ENCODE measurements at regions not wholly inside any gene's neighbourhood (a gene's known extent, or its start where the extent isn't known, plus 50 kb on each side); places are given as distances from the start of the nearest gene placed in this dataset.

GRCh38 chr1:81556968-81557367 is 243.8 kb upstream of the ADGRL2 start:
- DNase-seq (no peak), ATAC-seq (ENCODE audit: insufficient read depth, low FRiP score) (no peak)
- no peaks in the 10 kb centered on the region for H3K36me3 ChIP-seq (ENCODE audit: control insufficient read depth in 4 of 4, insufficient read depth in 4 of 4, low read length in 4 of 4)
- TF ChIP-seq, protein P1, sequence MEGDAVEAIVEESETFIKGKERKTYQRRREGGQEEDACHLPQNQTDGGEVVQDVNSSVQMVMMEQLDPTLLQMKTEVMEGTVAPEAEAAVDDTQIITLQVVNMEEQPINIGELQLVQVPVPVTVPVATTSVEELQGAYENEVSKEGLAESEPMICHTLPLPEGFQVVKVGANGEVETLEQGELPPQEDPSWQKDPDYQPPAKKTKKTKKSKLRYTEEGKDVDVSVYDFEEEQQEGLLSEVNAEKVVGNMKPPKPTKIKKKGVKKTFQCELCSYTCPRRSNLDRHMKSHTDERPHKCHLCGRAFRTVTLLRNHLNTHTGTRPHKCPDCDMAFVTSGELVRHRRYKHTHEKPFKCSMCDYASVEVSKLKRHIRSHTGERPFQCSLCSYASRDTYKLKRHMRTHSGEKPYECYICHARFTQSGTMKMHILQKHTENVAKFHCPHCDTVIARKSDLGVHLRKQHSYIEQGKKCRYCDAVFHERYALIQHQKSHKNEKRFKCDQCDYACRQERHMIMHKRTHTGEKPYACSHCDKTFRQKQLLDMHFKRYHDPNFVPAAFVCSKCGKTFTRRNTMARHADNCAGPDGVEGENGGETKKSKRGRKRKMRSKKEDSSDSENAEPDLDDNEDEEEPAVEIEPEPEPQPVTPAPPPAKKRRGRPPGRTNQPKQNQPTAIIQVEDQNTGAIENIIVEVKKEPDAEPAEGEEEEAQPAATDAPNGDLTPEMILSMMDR (IDR thresholded peaks at IDR 0.05; ENCODE audit: control extremely low read depth, extremely low read depth) = no peak
- no peak overlapping the region for H3K4me3 ChIP-seq
- H3K4me1 ChIP-seq (ENCODE audit: control insufficient read depth in 5 of 5, insufficient read depth in 5 of 5, low read length in 5 of 5) = peaks cover 0 to 3% (median 0%) of the 10 kb centered on the region in 5 donors
- H3K9ac ChIP-seq (ENCODE audit: insufficient read depth in 1 of 2, low read length in 2 of 2) = no peak overlapping the region
- H3K9me3 ChIP-seq (ENCODE audit: control insufficient read depth in 4 of 4, insufficient read depth in 3 of 4, low read length in 3 of 4) = no peaks in the 10 kb centered on the region
- no peaks in the 10 kb centered on the region for H3K27me3 ChIP-seq (ENCODE audit: control insufficient read depth in 3 of 3, insufficient read depth in 3 of 3, low read length in 2 of 3)
- 94 to 97% methylated on average over 11 of the region's 11 CpGs for WGBS, 2 donors
- H3K27ac ChIP-seq (ENCODE audit: low read depth in 1 of 2, low read length in 1 of 2) = no peak overlapping the region

DNA sequence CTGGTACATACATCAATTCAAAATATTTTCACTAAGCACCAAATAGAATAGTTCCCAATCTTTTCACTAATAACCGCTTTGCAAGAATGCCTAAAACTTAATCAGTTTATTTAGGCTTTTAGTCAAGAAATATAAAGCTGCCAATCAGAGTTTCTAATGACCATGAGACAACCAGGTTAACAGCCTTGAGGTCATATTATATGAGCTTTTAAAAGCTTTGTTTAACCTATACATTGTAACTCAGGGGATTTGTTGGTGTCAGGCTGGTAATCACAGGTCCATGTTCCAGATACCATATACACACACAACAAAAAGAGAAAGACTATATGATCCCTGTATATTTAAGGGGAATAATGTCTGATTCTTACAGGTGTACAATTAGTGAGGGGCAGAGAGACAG is 246.2 kb upstream of the ADGRL2 start:
- Histone ChIP-seq H3K27ac (ENCODE audit: low read depth in 1 of 2, low read length in 1 of 2) (no peak overlapping the region), H3K4me3 (no peak overlapping the region), H3K9ac (ENCODE audit: insufficient read depth in 1 of 2, low read length in 2 of 2) (no peak overlapping the region), H3K9me3 (ENCODE audit: control insufficient read depth in 4 of 4, insufficient read depth in 3 of 4, low read length in 3 of 4) (no peaks in the 10 kb centered on the region), H3K4me1 (ENCODE audit: control insufficient read depth in 5 of 5, insufficient read depth in 5 of 5, low read length in 5 of 5) (peaks cover 0 to 12% (median 5%) of the 10 kb centered on the region in 5 donors), H3K27me3 (ENCODE audit: control insufficient read depth in 3 of 3, insufficient read depth in 3 of 3, low read length in 2 of 3) (no peaks in the 10 kb centered on the region), H3K36me3 (ENCODE audit: control insufficient read depth in 4 of 4, insufficient read depth in 4 of 4, low read length in 4 of 4) (no peaks in the 10 kb centered on the region)
- WGBS, 2 donors = 96 to 98% methylated on average over 1 of the region's 1 CpG
- ATAC-seq (ENCODE audit: insufficient read depth, low FRiP score) (no peak), DNase-seq (no peak)
- TF ChIP-seq, protein P1 (IDR thresholded peaks at IDR 0.05; ENCODE audit: control extremely low read depth, extremely low read depth) = no peak

DNA sequence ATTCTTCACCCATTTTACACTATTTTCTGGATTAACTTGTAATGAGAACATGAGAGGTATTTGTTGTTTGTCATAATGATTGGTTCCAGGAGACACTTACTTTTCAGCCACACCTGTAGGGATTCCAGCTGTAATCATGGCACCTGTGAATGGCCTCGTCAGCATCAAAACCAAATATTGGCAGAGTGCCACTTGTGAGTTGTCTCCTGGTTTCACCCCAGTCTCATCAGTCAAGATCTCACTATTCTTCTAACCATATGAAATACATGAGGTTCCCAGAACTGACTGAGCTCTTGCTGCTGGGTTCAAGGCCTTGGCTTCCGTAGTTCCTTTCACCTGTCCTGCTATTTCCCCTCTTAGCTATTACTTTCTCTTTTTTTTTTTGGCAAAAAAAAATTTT is 246.6 kb upstream of the ADGRL2 start:
- whole genome bisulfite sequencing, 2 donors = 83 to 90% methylated on average over 2 of the region's 2 CpGs
- TF ChIP-seq, protein P1 (IDR thresholded peaks at IDR 0.05; ENCODE audit: control extremely low read depth, extremely low read depth) = no peak

GRCh38 chr1:81553503-81553902 is 247.2 kb upstream of the ADGRL2 start:
- DNase-seq (no peak), ATAC-seq (ENCODE audit: insufficient read depth, low FRiP score) (no peak)
- 91% methylated on average over 1 of the region's 1 CpG for WGBS, 2 donors
- Histone ChIP-seq H3K9me3 (ENCODE audit: control insufficient read depth in 4 of 4, insufficient read depth in 3 of 4, low read length in 3 of 4) (no peaks in the 10 kb centered on the region), H3K9ac (ENCODE audit: insufficient read depth in 1 of 2, low read length in 2 of 2) (no peak overlapping the region), H3K36me3 (ENCODE audit: control insufficient read depth in 4 of 4, insufficient read depth in 4 of 4, low read length in 4 of 4) (no peaks in the 10 kb centered on the region), H3K27ac (ENCODE audit: low read depth in 1 of 2, low read length in 1 of 2) (no peak overlapping the region), H3K4me1 (ENCODE audit: control insufficient read depth in 5 of 5, insufficient read depth in 5 of 5, low read length in 5 of 5) (peaks cover 0 to 12% (median 5%) of the 10 kb centered on the region in 5 donors), H3K27me3 (ENCODE audit: control insufficient read depth in 3 of 3, insufficient read depth in 3 of 3, low read length in 2 of 3) (no peaks in the 10 kb centered on the region), H3K4me3 (no peak overlapping the region)
- TF ChIP-seq, protein P1 (IDR thresholded peaks at IDR 0.05; ENCODE audit: control extremely low read depth, extremely low read depth) = no peak

More for the DNA sequence above, 246.6 kb upstream of the ADGRL2 start:
- no peaks in the 10 kb centered on the region for H3K9me3 ChIP-seq (ENCODE audit: control insufficient read depth in 4 of 4, insufficient read depth in 3 of 4, low read length in 3 of 4)
- H3K27me3 ChIP-seq (ENCODE audit: control insufficient read depth in 3 of 3, insufficient read depth in 3 of 3, low read length in 2 of 3) = no peaks in the 10 kb centered on the region
- no peak overlapping the region for H3K27ac ChIP-seq (ENCODE audit: low read depth in 1 of 2, low read length in 1 of 2)
- H3K36me3 ChIP-seq (ENCODE audit: control insufficient read depth in 4 of 4, insufficient read depth in 4 of 4, low read length in 4 of 4) = no peaks in the 10 kb centered on the region
- ATAC-seq (ENCODE audit: insufficient read depth, low FRiP score) (no peak), DNase-seq (no peak)
- no peak overlapping the region for H3K9ac ChIP-seq (ENCODE audit: insufficient read depth in 1 of 2, low read length in 2 of 2)
- H3K4me1 ChIP-seq (ENCODE audit: control insufficient read depth in 5 of 5, insufficient read depth in 5 of 5, low read length in 5 of 5) = peaks cover 0 to 12% (median 5%) of the 10 kb centered on the region in 5 donors
- no peak overlapping the region for H3K4me3 ChIP-seq

Data from lung (tissue), 11 donors.